Activated CD4-positive, alpha-beta memory T cell treated with anti-CD3 and anti-CD28 coated beads for 36 hours (primary cell): ENCODE measurements at regions not wholly inside any gene's neighbourhood (a gene's known extent, or its start where the extent isn't known, plus 50 kb on each side); places are given as distances from the start of the nearest gene placed in this dataset.
"Not testable (repeated sequence)": the region's sequence is repeated elsewhere in the genome, so short reads cannot be mapped to it uniquely, and the experiment has no call there.

Experiments used
- CTCF ChIA-PET: fragments of 350-600 bp; sonication (Branson Sonifier 250); formaldehyde crosslinking; loops from one replicate; lab custom pipeline; 2021; ENCODE audit warnings: antibody characterized with exemption, inconsistent platforms; lab: Charles Lee
- POLR2A ChIA-PET: fragments of 350-600 bp; sonication (Branson Sonifier 250); formaldehyde crosslinking; loops from one replicate; lab custom pipeline; 2021; ENCODE audit warnings: antibody characterized with exemption; lab: Charles Lee
- DNase-seq: peaks from one replicate; pipeline ENCODE4 v3.0.0-alpha.2; 2020
- H3K27ac Mint-ChIP-seq: one replicate; pipeline ENCODE4 v1.8.0; 2021; ENCODE audit warnings: mixed read lengths
- H3K27me3 Mint-ChIP-seq: one replicate; pipeline ENCODE4 v1.8.0; 2021; ENCODE audit warnings: mixed read lengths
- H3K36me3 Mint-ChIP-seq: one replicate; pipeline ENCODE4 v1.8.0; 2021; ENCODE audit warnings: mixed read lengths
- H3K4me1 Mint-ChIP-seq: one replicate; pipeline ENCODE4 v1.8.0; 2021; ENCODE audit warnings: low read depth, mixed read lengths
- H3K4me3 Mint-ChIP-seq: one replicate; pipeline ENCODE4 v1.8.0; 2021; ENCODE audit warnings: mild to moderate bottlenecking, mixed read lengths
- H3K9me3 Mint-ChIP-seq: one replicate; pipeline ENCODE4 v1.8.0; 2021; ENCODE audit warnings: mixed read lengths
- intact Hi-C: fragments of 100-400 bp; cut with micrococcal nuclease; formaldehyde crosslinking; loops from one replicate; pipeline ENCODE4 v1.15.1; 2023

- no peaks in the 10 kb centered on the region for H3K27me3 Mint-ChIP-seq
- no peaks in the 10 kb centered on the region for H3K4me1 Mint-ChIP-seq
- ChIA-PET CTCF (no interaction called here), POLR2A (no interaction called here)
- DNase-seq, result no peak
- H3K27ac Mint-ChIP-seq, result no peak overlapping the region
- no peaks in the 10 kb centered on the region for H3K9me3 Mint-ChIP-seq
- intact Hi-C loops, result no loop called here
- H3K4me3 Mint-ChIP-seq, result no peak overlapping the region
- no peaks in the 10 kb centered on the region for H3K36me3 Mint-ChIP-seq
Measured at GRCh38 chr7:29639386-29639785, 75.8 kb downstream of the PRR15 start.

- intact Hi-C loops, result no loop called here
- Mint-ChIP-seq H3K27me3 (no peaks in the 10 kb centered on the region), H3K36me3 (no peaks in the 10 kb centered on the region), H3K4me1 (no peaks in the 10 kb centered on the region), H3K27ac (no peak overlapping the region), H3K9me3 (no peaks in the 10 kb centered on the region), H3K4me3 (no peak overlapping the region)
- ChIA-PET CTCF (no interaction called here), POLR2A (no interaction called here)
- DNase-seq, result no peak
Measured at GRCh38 chr7:29639886-29640595, 76.4 kb downstream of the PRR15 start.

GRCh38 chr7:29641651-29642050 is 78.0 kb downstream of the PRR15 start:
- Mint-ChIP-seq H3K27ac (no peak overlapping the region), H3K4me3 (no peak overlapping the region), H3K9me3 (no peaks in the 10 kb centered on the region), H3K36me3 (no peaks in the 10 kb centered on the region), H3K4me1 (no peaks in the 10 kb centered on the region), H3K27me3 (no peaks in the 10 kb centered on the region)
- ChIA-PET CTCF (no interaction called here), POLR2A (no interaction called here)
- intact Hi-C loops, result no loop called here
- no peak for DNase-seq

- Mint-ChIP-seq H3K4me3 (no peak overlapping the region), H3K9me3 (no peaks in the 10 kb centered on the region), H3K36me3 (no peaks in the 10 kb centered on the region), H3K4me1 (no peaks in the 10 kb centered on the region), H3K27ac (no peak overlapping the region), H3K27me3 (no peaks in the 10 kb centered on the region)
- intact Hi-C loops, result no loop called here
- DNase-seq, result no peak
- ChIA-PET CTCF (no interaction called here), POLR2A (no interaction called here)
Measured at GRCh38 chr7:29642494-29643155, 79.0 kb downstream of the PRR15 start.

GRCh38 chr7:29646116-29646515 is 82.5 kb downstream of the PRR15 start:
- POLR2A ChIA-PET, H3K4me3 Mint-ChIP-seq, H3K27ac Mint-ChIP-seq, H3K27me3 Mint-ChIP-seq, H3K9me3 Mint-ChIP-seq, H3K36me3 Mint-ChIP-seq, DNase-seq, intact Hi-C loops, H3K4me1 Mint-ChIP-seq, CTCF ChIA-PET: not testable (repeated sequence)

GRCh38 chr7:29647020-29647654 is 83.5 kb downstream of the PRR15 start:
- Mint-ChIP-seq H3K27ac (no peak overlapping the region), H3K4me3 (no peak overlapping the region), H3K36me3 (no peaks in the 10 kb centered on the region), H3K9me3 (no peaks in the 10 kb centered on the region), H3K4me1 (no peaks in the 10 kb centered on the region), H3K27me3 (no peaks in the 10 kb centered on the region)
- intact Hi-C loops, result no loop called here
- no peak for DNase-seq
- ChIA-PET POLR2A (no interaction called here), CTCF (no interaction called here)

GRCh38 chr7:29647691-29648210 is 84.1 kb downstream of the PRR15 start:
- H3K4me1 Mint-ChIP-seq, H3K27me3 Mint-ChIP-seq, DNase-seq, H3K9me3 Mint-ChIP-seq, CTCF ChIA-PET, H3K36me3 Mint-ChIP-seq, H3K27ac Mint-ChIP-seq, intact Hi-C loops, H3K4me3 Mint-ChIP-seq, POLR2A ChIA-PET: not testable (repeated sequence)

- intact Hi-C loops, result no loop called here
- Mint-ChIP-seq H3K9me3 (no peaks in the 10 kb centered on the region), H3K27me3 (no peaks in the 10 kb centered on the region), H3K4me1 (no peaks in the 10 kb centered on the region), H3K36me3 (no peaks in the 10 kb centered on the region), H3K27ac (no peak overlapping the region), H3K4me3 (no peak overlapping the region)
- DNase-seq, result no peak
- ChIA-PET CTCF (no interaction called here), POLR2A (no interaction called here)
Measured at GRCh38 chr7:29649028-29649716, 85.5 kb downstream of the PRR15 start.

GRCh38 chr7:29649876-29650275 is 86.2 kb downstream of the PRR15 start:
- DNase-seq, result no peak
- intact Hi-C loops, result no loop called here
- Mint-ChIP-seq H3K27me3 (no peaks in the 10 kb centered on the region), H3K9me3 (no peaks in the 10 kb centered on the region), H3K4me1 (no peaks in the 10 kb centered on the region), H3K4me3 (no peak overlapping the region), H3K27ac (no peak overlapping the region), H3K36me3 (no peaks in the 10 kb centered on the region)
- ChIA-PET CTCF (no interaction called here), POLR2A (no interaction called here)

- H3K27ac Mint-ChIP-seq, result no peak overlapping the region
- POLR2A ChIA-PET, result no interaction called here
- no peaks in the 10 kb centered on the region for H3K27me3 Mint-ChIP-seq
- H3K4me1 Mint-ChIP-seq, result no peaks in the 10 kb centered on the region
- CTCF ChIA-PET, result no interaction called here
- H3K4me3 Mint-ChIP-seq, result no peak overlapping the region
- H3K36me3 Mint-ChIP-seq, result no peaks in the 10 kb centered on the region
- H3K9me3 Mint-ChIP-seq, result no peaks in the 10 kb centered on the region
- intact Hi-C loops, result no loop called here
- DNase-seq, result no peak
Measured at GRCh38 chr7:29651477-29651876, 87.8 kb downstream of the PRR15 start.

- intact Hi-C loops, result no loop called here
Measured at GRCh38 chr7:29652556-29652955, 88.9 kb downstream of the PRR15 start.

GRCh38 chr7:29654340-29654739 is 90.7 kb downstream of the PRR15 start:
- POLR2A ChIA-PET, H3K4me3 Mint-ChIP-seq, DNase-seq, H3K4me1 Mint-ChIP-seq, H3K36me3 Mint-ChIP-seq, H3K27me3 Mint-ChIP-seq, intact Hi-C loops, H3K9me3 Mint-ChIP-seq, H3K27ac Mint-ChIP-seq: not testable (repeated sequence)
- CTCF ChIA-PET, result interaction anchor here (0.6 kb wide), 1 partner anchor 94 kb away, joined by 4 read pairs; no protein-coding TSS in a partner anchor

More at GRCh38 chr7:29652556-29652955, 88.9 kb downstream of the PRR15 start:
- no peaks in the 10 kb centered on the region for H3K36me3 Mint-ChIP-seq
- DNase-seq, result no peak
- H3K27ac Mint-ChIP-seq, result no peak overlapping the region
- no peaks in the 10 kb centered on the region for H3K27me3 Mint-ChIP-seq
- H3K4me3 Mint-ChIP-seq, result no peak overlapping the region
- no peaks in the 10 kb centered on the region for H3K4me1 Mint-ChIP-seq
- POLR2A ChIA-PET, result no interaction called here
- no peaks in the 10 kb centered on the region for H3K9me3 Mint-ChIP-seq
- CTCF ChIA-PET, result no interaction called here
